ENCODE measurements at regions not wholly inside any gene's neighbourhood (a gene's known extent, or its start where the extent isn't known, plus 50 kb on each side); places are given as distances from the start of the nearest gene placed in this dataset.

DNA sequence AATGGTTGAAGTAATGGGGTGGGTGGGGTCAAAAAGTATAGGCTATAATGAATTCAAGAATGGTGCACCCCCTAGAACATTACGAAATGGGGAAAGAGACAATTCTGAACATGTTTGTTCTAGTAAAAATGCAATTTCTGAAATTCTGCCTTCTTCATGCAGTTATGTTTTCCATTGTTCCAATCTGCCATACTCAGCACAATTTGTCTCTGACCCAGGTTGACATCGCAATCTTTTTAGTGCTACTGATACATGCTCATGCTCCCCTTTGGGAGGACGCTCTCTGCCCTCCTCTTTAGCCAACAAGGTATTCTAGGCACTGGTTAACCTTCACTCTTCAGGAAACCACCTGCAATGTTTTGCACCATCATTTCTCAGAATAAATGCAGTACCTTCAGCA, 1303.9 kb upstream of the PIK3C3 start:
- no peak for DNase-seq (ENCODE audit: low spot score)

DNA sequence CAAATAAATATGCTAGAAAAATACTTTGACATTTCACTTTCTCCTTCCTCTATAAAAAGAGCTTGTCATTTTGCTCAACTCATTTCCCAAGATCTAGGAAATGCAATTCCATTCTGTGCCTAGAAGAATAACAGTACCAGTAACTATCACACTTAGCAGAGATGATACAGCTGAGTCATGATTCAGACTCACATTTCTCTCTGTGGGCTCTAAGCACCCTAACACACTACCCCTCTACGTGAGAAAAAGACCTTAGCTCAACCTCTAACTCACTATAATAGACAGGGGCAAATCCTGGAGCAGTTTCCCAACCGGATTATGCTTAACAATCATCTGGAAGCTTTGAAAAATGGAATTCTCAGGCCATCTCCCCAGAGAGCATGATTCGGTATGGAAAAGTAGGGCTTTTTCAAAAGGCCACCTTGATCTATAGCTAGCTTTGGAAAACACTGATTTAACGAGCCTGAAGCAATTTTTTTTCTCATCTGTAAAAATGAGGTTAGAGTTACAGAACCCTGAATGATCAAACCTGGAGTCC, 1312.3 kb upstream of the PIK3C3 start:
- DNase-seq (ENCODE audit: low spot score), result no peak

DNA sequence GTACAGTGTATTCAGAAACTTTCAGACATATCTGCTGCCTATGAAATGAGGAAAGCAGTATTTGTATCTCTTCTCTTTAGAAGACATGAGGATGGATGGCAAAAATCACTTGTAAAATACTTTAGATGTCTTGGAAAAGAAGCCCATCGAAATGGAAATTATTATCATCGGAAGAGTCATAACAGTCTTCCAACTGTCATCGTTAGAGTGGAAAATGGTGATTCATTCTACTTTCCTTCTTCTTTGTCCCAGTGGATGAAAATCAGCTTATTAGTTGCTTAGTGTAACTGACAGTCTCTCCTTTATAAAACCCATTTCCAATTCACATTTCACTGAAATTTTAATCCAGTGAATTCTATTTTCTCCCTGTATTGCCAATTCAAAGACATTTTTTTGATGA, 1323.7 kb upstream of the PIK3C3 start:
- DNase-seq (ENCODE audit: low spot score), result no peak

DNA sequence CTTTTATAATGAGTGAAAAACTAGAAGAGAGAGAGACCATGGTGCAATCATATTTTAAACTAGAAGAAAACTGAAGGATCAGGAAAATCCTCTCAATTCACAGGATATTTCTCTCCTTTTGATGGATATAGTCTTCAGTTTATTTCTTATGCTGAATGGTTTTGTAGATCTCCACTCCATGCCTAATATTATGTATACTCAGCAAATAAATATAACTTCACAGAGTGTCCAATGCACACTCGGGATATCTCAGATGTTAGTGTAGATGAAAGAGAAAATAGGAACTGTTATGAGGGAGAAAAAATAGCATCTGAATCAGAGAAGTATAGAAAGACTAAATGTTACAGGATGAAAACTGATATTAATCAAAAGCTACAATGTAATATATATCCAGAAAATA, 1324.5 kb upstream of the PIK3C3 start:
- no peak for DNase-seq (ENCODE audit: low spot score)

DNA sequence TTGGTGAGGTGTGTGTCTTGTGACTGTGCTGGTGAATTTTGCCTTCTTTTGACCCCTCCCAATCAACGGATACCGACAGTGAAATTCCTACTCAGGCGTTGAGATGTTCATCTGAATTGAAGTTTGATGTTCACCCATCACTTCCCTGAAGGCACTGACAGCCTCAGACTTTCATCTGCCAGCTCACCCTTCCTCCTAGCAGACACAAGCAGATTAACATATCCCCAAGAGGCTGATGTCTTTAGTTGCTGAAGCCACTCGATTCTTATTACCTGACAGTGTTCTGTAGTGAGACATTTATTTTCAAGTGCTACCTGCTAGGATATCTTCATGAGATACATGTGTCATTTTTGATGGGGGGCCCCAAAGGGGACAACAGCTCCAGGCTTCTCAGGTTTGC, 1330.1 kb upstream of the PIK3C3 start:
- DNase-seq (ENCODE audit: low spot score), result no peak

DNA sequence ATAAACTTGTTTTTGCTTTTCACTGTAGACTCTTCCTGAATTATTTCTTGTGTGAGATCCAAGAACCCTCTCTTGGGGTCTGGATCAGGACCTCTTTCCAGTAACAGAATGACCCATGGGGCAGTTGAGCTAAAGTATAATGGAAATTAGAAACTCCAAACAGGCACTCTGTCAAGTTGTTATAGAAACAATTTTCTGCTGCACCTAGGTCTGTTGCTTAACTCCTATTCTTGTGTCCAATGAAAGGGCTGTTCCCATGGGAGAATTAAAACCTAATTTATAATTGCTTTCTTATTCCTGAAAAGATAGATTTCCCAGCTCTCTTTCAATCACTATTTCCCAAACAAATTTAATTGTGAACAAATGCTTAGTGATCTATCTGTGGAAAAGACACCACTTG, 1341.3 kb upstream of the PIK3C3 start:
- no peak for DNase-seq (ENCODE audit: low spot score)

DNA sequence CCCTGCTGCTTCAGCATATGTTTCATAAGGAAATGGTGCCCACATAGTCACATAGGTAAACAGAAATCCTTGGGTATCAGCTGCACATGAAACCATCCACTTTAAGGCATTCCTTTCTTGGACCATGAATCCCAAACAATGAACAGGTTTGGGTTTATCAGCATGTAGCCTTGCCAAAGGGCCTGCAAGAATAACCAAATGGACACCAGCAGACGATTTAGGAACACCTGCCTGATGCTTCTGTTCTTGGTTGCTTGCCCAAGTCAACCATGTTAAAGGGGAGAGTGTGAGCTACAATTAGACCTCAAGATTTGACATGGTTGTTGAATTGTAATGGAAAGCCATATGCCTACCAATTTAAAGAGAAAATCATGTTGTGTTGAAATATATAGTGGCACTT, 1342.7 kb upstream of the PIK3C3 start:
- DNase-seq (ENCODE audit: low spot score), result no peak

DNA sequence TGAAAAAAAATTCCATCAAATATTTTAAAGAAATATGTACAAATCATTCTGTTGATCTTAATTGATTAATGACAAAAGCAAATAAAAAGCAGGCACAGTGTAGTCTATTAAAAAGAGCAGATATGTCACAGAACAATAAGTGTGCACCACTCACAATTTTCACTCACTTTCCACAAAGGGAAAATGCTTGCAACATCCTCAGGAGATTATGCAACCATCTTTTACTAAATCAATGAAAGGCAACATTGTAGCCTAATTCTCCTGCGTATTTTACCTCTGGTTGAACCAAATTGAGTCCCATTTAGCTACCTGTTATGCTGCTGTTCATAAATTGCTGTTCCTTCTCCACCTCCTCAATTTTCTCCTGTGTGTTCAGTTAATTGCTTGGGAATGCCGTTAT, 1346.8 kb upstream of the PIK3C3 start:
- no peak for DNase-seq (ENCODE audit: low spot score)

DNA sequence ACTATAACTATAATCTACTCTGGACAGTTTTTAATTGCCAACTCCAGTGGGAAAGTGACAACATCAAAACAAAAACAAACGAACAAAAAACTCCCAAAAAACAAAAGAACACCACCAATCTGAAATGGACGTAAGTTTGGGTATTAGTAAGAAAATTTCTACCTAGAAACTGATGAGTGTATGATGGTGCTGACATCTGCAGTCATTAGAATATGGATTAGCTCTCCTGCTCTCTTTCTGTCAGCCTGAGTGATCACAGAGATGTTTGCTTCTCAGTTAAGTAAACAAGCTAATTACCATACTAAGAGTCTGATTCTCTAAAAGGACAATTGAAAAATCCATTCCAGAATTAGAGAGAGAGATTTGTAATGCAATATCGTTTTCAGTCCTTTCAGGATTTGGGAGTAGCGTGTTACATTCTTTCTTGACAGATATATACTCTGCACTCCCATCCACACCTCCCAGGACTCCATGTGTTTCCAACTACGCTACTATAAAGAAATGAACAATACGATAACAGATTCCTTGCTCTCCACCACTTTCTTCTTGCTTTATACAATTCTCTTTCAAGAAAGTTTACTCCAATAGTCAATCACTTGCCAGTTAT, 1347.4 kb upstream of the PIK3C3 start:
- no peak for DNase-seq (ENCODE audit: low spot score)

DNA sequence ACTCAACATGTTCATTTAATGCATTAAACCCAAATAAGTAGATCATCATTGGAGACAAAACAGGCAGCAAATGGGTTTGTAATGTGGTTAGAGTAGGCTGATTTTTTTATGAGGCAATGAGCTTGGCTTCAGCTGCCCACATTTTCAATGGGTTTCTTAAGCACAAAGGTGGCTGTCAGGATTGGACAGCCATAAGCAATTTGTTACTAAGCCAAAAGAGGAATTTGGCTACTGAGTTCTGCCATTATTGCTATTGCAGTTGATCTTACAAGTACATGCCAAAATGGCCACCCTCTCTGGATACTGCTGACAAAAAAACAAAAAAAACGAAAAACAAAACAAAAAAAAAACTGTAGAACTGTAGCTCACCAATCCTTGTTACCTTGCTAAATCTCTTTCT, 1348.0 kb upstream of the PIK3C3 start:
- no peak for DNase-seq (ENCODE audit: low spot score)

DNA sequence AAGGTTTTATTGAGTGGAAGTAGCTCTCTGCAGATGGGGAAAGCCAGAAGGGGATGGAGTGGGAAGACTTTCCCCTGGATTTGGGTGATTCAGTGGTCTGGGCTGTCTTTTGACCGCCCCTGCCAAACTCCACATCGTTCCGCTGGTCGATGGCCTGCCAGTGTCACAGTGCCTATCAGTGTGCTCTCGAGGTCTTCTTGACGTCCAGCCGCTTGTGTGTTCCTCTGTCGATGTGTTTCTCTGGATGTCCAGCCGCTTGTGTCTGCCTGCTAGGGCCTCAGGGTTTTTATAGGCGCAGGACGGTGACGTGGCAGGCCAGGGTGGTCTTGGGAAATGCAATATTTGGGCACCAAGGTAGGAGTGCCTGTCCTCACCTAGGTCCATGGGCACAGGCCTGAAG, 1371.4 kb upstream of the PIK3C3 start:
- DNase-seq (ENCODE audit: low spot score), result no peak

DNA sequence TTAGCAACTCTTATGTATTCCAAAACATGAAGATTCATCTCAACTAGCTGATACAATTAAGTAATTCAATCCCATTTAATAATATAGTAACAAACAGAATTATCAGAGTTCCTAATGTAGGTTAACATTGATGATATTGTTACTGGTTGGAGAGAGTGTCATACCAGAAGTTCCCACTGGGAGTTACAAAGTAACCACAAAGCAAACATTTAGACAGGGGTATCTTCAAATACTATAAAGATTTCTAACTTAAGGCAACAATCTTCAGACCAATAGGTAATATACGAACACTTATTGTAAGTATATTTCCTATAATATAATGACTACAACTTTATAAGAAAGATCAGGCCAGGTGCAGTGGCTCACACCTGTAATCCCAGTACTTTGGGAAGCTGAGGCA, 1372.9 kb upstream of the PIK3C3 start:
- DNase-seq (ENCODE audit: low spot score), result no peak

DNA sequence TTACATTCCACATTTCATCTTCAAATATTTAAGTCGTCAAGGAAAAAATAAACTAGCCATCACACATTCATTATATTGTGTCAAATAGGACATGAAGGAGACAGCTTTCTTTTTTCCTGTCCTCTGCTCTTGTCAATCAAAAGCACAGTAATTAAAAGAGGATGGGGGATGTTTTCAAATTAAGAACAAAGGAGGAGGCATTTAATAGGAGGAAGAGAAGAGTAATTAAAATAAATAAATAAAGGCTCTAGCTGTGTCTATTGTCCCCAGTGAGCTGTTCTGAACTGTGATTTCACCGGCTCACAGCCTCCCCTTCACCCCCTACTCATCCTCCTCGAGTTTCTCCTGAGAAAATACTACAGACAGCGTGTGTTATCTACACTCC, 1377.1 kb upstream of the PIK3C3 start:
- DNase-seq (ENCODE audit: low spot score), result no peak

DNA sequence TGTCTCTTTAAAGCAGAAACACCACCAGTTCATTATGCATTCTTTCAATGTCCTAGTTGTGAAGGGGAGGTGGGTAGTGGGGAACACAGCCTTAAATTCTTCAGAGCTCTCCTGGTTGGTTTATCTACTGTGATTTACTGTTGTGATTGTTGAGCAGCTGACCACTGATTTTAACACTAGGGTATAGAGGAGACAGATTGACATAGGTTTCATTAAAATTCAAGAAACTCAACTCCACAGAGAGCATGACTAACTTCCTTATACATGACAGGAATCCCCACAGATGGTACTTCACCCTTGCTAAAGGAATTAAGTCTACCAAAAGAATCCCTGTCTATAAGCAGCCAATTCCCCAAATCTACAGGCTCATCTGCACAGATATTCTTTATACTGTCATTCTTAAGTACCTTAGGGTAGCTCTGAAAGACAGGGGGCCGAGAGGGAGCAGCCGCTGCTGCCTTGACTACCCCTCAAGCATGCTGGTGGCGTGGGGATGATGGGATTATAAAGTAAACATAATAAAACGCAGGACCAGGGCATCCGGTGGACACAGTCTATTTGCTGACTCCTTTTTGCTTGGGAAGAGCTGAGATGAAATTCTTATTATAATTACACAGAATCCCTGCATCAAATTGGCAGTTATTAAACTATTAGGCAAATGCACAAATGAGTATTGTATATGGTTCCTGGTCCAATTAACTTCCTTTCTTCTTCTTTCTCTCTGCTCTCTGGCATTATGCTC, 1377.6 kb upstream of the PIK3C3 start:
- DNase-seq (ENCODE audit: low spot score), result no peak

DNA sequence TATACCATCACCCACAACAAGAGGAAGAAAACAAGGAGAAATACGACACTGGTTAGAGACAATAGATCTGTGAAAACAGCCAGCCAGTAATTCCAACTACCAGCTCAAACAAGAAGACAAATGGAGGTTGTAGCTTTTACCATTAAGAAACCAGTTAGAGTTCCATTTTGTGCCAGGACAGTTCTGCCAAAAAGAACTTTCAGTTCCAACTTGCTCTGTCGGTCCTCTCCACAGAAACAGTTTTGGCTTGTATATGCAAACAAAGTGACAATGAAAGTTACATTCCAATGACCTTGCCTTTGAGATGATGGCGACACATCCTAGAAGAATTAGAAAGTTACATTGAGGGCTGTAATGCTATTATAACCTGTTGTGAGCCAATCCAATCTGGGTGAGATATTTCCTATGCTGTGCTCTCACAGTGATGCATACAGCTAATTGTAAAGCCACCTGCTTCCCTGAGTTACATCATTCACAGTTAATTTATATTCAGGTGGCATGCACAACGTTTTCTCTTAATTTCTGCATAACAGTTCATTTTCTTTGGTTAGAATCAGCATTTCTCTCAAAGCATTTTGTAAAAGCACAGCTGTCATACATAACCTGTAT, 1378.4 kb upstream of the PIK3C3 start:
- DNase-seq (ENCODE audit: low spot score), result no peak

DNA sequence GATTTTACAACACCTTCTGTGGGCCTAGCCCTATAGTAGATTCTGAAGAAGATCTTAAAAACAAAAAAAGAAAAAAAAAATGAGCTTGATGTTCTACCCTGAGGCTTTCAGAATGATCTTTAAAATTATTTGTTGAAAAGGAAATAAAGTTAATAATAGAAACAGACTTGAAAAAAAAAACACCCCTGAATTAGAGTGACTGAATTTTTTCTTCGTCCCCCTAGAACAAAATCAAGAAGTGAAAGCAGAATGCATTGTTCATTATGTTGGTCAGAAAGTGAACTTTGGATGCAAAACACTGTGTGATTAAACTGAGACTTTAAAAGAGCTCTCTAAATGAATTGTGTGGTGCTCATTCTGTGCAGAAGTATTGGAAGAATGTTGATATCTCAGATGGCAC, 1384.4 kb upstream of the PIK3C3 start:
- no peak for DNase-seq (ENCODE audit: low spot score)

DNA sequence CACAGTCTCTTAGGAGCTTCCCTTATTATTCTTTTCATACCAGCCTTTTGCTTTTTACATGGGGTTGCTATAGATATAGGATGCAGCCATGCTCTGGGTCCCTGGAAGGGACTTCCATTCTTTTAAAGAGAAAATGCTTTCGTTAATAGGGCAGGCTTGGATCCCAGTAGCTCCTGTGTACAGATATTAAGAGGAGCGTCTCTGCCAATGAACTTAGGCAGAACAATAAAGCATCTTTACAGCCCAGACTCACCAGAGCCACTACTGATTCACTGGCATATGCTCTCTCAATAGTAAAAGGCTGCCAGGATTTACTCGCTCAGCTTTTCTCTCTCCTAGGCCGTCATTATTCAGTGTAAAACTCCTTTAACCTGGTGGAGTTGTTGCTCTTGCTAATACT, 1385.4 kb upstream of the PIK3C3 start:
- DNase-seq (ENCODE audit: low spot score), result no peak

DNA sequence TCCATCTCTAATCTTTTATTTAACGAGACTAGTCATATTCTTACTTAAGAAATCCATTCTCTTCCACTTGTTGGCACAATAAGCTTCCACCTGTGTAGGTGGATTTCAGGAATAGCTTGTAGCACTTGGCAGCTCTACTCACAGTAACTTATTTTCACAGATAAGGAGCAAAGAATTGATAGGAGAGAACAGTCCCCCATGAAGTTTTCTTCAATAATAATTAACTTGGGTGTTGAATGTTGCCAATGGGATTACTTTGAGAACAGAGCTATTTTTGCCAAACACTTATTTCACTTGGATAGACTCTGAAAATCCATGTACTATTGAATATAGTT, 1388.6 kb upstream of the PIK3C3 start:
- DNase-seq (ENCODE audit: low spot score), result no peak

DNA sequence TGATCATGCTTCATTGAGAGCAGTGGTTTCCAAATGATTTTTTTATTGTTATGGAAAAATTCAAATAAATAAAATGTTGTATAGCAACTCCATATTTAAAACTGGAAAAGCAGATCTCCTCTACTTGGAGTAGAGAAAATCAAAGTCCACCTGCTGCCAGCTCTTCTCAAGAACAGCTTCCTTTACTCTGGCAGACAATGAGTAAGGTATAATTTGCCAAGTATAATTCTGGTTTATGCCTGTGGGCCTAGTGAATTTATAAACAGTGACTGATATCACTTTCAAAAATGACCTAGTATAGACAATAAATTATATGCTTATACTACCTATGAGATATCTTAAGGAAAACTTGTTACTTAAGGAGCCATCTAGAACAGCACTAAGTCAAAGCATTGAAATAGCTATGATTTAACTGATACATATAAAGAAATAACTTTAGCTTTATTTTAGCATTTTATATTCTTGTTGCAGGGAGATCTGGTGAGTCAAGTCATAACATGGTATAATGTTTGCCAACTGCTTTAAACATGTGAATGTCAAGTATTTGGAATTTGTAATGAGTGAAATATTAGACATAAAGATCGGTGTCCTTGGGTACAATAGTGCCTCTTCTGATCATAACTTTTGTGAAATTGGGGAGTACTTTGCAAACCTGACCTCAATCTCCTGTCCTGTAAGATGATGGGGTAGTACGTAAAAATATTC, 1389.1 kb upstream of the PIK3C3 start:
- DNase-seq (ENCODE audit: low spot score), result no peak

DNA sequence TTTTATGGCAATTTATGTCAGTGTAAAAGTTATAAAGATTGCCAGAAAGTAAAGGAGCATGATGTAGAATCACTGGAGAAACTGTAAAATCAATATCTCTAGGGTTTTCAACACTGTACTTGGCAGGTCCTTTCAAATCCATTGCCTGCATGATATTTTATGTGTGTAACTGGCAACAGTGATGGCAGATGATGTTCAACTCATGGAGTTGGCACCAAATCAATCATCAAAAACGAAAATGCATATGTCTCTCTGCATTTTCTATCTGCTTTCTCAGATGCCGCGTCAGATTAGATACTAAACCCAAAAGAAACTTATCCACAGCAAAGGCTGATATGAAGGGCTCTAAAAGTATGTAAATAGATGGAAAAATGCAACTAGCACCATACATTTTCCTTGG, 1395.5 kb upstream of the PIK3C3 start:
- DNase-seq (ENCODE audit: low spot score), result no peak

DNA sequence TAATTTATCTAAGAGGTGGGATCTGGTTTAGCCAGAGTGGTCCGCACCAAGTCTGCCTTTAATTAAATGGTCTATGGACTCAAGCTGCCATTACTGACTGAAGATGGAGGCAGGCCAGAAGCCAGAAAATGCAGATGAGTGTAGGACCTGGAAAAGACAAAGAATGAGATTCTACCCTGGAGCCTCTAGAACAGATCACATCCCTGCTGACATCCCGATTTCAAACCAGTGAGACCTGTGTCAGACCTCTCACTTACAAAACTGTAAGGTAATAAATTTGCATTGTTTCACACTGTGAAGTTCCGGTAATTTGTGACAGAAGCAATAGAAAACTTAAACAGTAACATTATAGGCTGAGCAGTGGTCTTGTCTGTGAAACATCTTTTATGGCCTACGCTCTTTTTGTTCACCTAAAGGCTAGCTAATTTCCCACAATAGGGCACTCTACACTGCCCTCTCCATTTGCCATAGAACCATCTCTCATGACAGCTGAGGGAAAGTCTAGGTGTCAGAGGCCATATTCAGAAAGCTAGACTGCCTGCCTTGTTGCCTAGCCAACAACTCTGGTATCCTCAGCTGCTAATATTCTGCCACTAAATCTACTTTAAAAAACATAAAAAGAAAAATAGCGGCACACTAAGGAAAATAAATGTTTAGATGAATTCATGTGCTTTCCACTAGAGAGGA, 1396.2 kb upstream of the PIK3C3 start:
- no peak for DNase-seq (ENCODE audit: low spot score)

DNA sequence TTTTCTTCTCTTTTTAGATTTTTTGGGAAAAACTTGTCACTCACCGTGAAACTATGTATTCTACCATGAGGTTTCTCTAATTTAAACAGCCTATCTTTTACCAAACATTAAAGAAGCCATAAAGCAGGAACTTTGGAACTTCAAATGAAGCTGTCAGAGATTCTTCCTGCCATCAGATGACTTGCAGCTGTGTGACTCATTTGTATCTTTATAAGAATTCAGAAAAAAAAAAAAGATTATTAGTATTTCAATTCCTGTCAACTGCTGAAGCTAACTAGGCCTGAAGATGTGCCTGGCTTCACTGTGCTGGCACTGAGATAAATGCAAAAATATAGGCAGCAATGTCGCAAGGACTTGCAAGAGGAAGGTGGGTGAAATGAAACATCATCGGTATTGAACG, 1399.1 kb upstream of the PIK3C3 start:
- no peak for DNase-seq (ENCODE audit: low spot score)

DNA sequence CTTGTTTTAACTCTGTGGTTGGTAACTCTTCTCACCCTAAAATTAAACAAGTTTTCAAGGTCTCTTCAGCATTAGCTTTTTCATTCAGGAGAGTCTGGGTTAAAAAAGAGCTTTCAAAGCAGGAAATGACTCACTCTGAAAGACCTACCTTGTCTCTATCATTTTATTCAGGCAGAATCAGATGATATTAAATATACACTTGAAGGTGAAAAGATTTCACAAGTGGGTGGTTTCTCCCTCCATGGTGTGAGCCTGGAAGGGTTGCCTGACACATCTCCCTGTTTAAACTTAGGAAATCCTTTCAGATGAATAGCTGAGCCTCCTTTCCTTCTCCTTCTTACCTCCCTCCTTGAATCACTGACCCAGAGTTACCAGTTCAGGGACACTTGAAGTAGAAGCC, 1402.0 kb upstream of the PIK3C3 start:
- no peak for DNase-seq (ENCODE audit: low spot score)

Data from kidney capillary endothelial cell (primary cell).